ENCODE measurements at regions not wholly inside any gene's neighbourhood (a gene's known extent, or its start where the extent isn't known, plus 50 kb on each side); places are given as distances from the start of the nearest gene placed in this dataset.

- no peak for DNase-seq
These were observed 843.7 kb upstream of the WWC1 start for GRCh38 chr5:167447466-167448375.

- no peak for DNase-seq
These were observed 843.1 kb upstream of the WWC1 start for GRCh38 chr5:167448376-167448775.

GRCh38 chr5:167451076-167451475 is 840.4 kb upstream of the WWC1 start:
- no peak for DNase-seq

- DNase-seq, result no peak
These were observed 839.3 kb upstream of the WWC1 start for GRCh38 chr5:167452136-167452535.

GRCh38 chr5:167453246-167454030 is 838.0 kb upstream of the WWC1 start:
- no peak for DNase-seq

GRCh38 chr5:167458412-167458811 is 833.0 kb upstream of the WWC1 start:
- no peak for DNase-seq

- DNase-seq, result no peak
These were observed 830.9 kb upstream of the WWC1 start for GRCh38 chr5:167460449-167461020.

GRCh38 chr5:167463939-167464338 is 827.5 kb upstream of the WWC1 start:
- DNase-seq, result no peak

GRCh38 chr5:167466992-167467391 is 824.5 kb upstream of the WWC1 start:
- DNase-seq, result no peak

GRCh38 chr5:167472566-167473108 is 818.8 kb upstream of the WWC1 start:
- DNase-seq, result no peak

- DNase-seq, result no peak
These were observed 813.3 kb upstream of the WWC1 start for GRCh38 chr5:167478188-167478587.

- DNase-seq, result no peak
These were observed 811.7 kb upstream of the WWC1 start for GRCh38 chr5:167479779-167480178.

GRCh38 chr5:167481345-167481744 is 810.1 kb upstream of the WWC1 start:
- no peak for DNase-seq

GRCh38 chr5:167482555-167482954 is 808.9 kb upstream of the WWC1 start:
- no peak for DNase-seq

GRCh38 chr5:167485061-167485774 is 806.2 kb upstream of the WWC1 start:
- DNase-seq, result no peak

GRCh38 chr5:167488371-167488770 is 803.1 kb upstream of the WWC1 start:
- DNase-seq, result no peak

- no peak for DNase-seq
These were observed 802.2 kb upstream of the WWC1 start for GRCh38 chr5:167489202-167489601.

GRCh38 chr5:167503926-167504720 is 787.3 kb upstream of the WWC1 start:
- DNase-seq, result no peak

- no peak for DNase-seq
These were observed 783.8 kb upstream of the WWC1 start for GRCh38 chr5:167507463-167508233.

- DNase-seq, result no peak
These were observed 782.4 kb upstream of the WWC1 start for GRCh38 chr5:167509076-167509475.

GRCh38 chr5:167511276-167511675 is 780.2 kb upstream of the WWC1 start:
- DNase-seq, result no peak
